T-cell (primary cell): ENCODE measurements at regions not wholly inside any gene's neighbourhood (a gene's known extent, or its start where the extent isn't known, plus 50 kb on each side); places are given as distances from the start of the nearest gene placed in this dataset.

Source experiments
- ATAC-seq, 4 experiments: fragments of 200-7000 bp in 3 of 4; fragments of 150-1000 bp in 1 of 4; cut with Tn5 transposase; replicated peaks in 1 of 4; 1 replicate in 3 of 4; 2 replicates in 1 of 4; pipeline ENCODE4 v1.10.0; 2021; ENCODE audit warnings: moderate library complexity in 3 of 4, mild to moderate bottlenecking in 2 of 4, moderate number of reproducible peaks in 1 of 4
- CTCF ChIA-PET, 2 donors: fragments of 300-600 bp; sonication (Branson Sonifier 250); formaldehyde crosslinking; loops; one replicate each; lab custom pipeline; 2022; ENCODE audit warnings: antibody characterized with exemption in 2 of 2; lab: Charles Lee
- POLR2A ChIA-PET, 2 donors: fragments of 300-600 bp; sonication (Branson Sonifier 250); formaldehyde crosslinking; loops; one replicate each; lab custom pipeline; 2022; ENCODE audit warnings: antibody characterized with exemption in 2 of 2; lab: Charles Lee
- DNase-seq, 35 experiments: peaks; one replicate each; pipeline versions ENCODE4 v3.0.0 to v3.0.0-alpha.2; 2013 to 2023
- H3K27ac ChIP-seq: one replicate; pipeline ENCODE4 v1.5.1; 2013; ENCODE audit warnings: low read length
- H3K27me3 ChIP-seq, 2 experiments: replicated peaks in 1 of 2; 1 replicate in 1 of 2; 2 replicates in 1 of 2; pipeline versions ENCODE4 v1.6.1 to v1.7.0; 2013; ENCODE audit warnings: low read length in 1 of 2, mixed read lengths in 1 of 2; ENCODE audit not compliant: control insufficient read depth in 2 of 2, insufficient read depth in 2 of 2; ENCODE audit errors: extremely low read depth in 1 of 2
- H3K36me3 ChIP-seq, 2 donors: 1 replicate in 1 of 2; 2 replicates in 1 of 2; pipeline versions ENCODE4 v1.6.1 to v1.7.0; 2013; ENCODE audit warnings: low read length in 1 of 2; ENCODE audit not compliant: control insufficient read depth in 2 of 2, insufficient read depth in 1 of 2; ENCODE audit errors: extremely low read depth in 1 of 2
- H3K4me1 ChIP-seq, 2 experiments: 1 replicate in 1 of 2; 2 replicates in 1 of 2; pipeline versions ENCODE4 v1.6.1 to v1.7.0; 2013; ENCODE audit warnings: low read length in 2 of 2, mixed read lengths in 1 of 2; ENCODE audit not compliant: insufficient read depth in 2 of 2, control insufficient read depth in 1 of 2; ENCODE audit errors: extremely low read depth in 1 of 2
- H3K4me3 ChIP-seq, 2 donors: 1 replicate in 1 of 2; 2 replicates in 1 of 2; pipeline versions ENCODE4 v1.5.1 to v1.7.0; 2013; ENCODE audit warnings: mild to moderate bottlenecking in 2 of 2, low read length in 1 of 2, moderate library complexity in 1 of 2; ENCODE audit not compliant: control insufficient read depth in 1 of 2; ENCODE audit errors: extremely low read depth in 1 of 2
- H3K9me3 ChIP-seq: 2 replicates; pipeline ENCODE4 v1.7.0; 2013
- H3K27ac Mint-ChIP-seq, 2 donors: one replicate each; pipeline ENCODE4 v1.8.0; 2020 to 2021; ENCODE audit warnings: mild to moderate bottlenecking in 2 of 2, mixed read lengths in 2 of 2
- H3K27me3 Mint-ChIP-seq, 2 donors: one replicate each; pipeline ENCODE4 v1.8.0; 2021 to 2022; ENCODE audit warnings: mixed read lengths in 2 of 2
- H3K36me3 Mint-ChIP-seq: one replicate; pipeline ENCODE4 v1.8.0; 2021; ENCODE audit warnings: mixed read lengths
- H3K4me1 Mint-ChIP-seq, 3 donors: one replicate each; pipeline ENCODE4 v1.8.0; 2020 to 2022; ENCODE audit warnings: mixed read lengths in 3 of 3, mild to moderate bottlenecking in 1 of 3
- H3K4me3 Mint-ChIP-seq, 3 donors: one replicate each; pipeline ENCODE4 v1.8.0; 2020 to 2022; ENCODE audit warnings: mild to moderate bottlenecking in 3 of 3, mixed read lengths in 3 of 3, moderate library complexity in 3 of 3
- H3K9me3 Mint-ChIP-seq, 3 donors: one replicate each; pipeline ENCODE4 v1.8.0; 2020 to 2022; ENCODE audit warnings: mixed read lengths in 3 of 3
- WGBS: methylation state at CpG from one replicate; pipeline ENCODE4 v1.1.5; 2013; ENCODE audit warnings: missing lambda C conversion rate; ENCODE audit not compliant: insufficient coverage; 5-methylcytosine and 5-hydroxymethylcytosine counted together

- ChIA-PET POLR2A (no interaction called here), CTCF (interaction anchor here in 1 of 2 donors (0.6 kb wide), 1 partner anchor 156 kb away, joined by 5 read pairs; no protein-coding TSS in a partner anchor)
- Histone ChIP-seq H3K4me3 (no peak overlapping the region), H3K4me1 (peaks cover 35 to 41% of the 10 kb centered on the region in 2 experiments), H3K9me3 (no peaks in the 10 kb centered on the region), H3K36me3 (no peaks in the 10 kb centered on the region), H3K27ac (no peak overlapping the region), H3K27me3 (peaks cover 0 to 6% of the 10 kb centered on the region in 2 experiments)
- peak overlapping the region in 1 of 3 donors; percentile 78 for H3K4me3 Mint-ChIP-seq
- H3K4me1 Mint-ChIP-seq: peaks cover 43 to 69% (median 53%) of the 10 kb centered on the region in 3 donors
- no peaks in the 10 kb centered on the region for H3K27me3 Mint-ChIP-seq
- no peak for DNase-seq
- peaks cover 0 to 6% (median 0%) of the 10 kb centered on the region in 3 donors for H3K9me3 Mint-ChIP-seq
- 97% methylated on average over 4 of the region's 4 CpGs for WGBS
- no peaks in the 10 kb centered on the region for H3K36me3 Mint-ChIP-seq
- no peak overlapping the region for H3K27ac Mint-ChIP-seq
- no peak for ATAC-seq
These were observed 159.3 kb upstream of the TLE3 start for GRCh38 chr15:70257047-70257446.

GRCh38 chr15:70254311-70254869, 156.7 kb upstream of the TLE3 start:
- 91% methylated on average over 18 of the region's 19 CpGs for WGBS
- H3K36me3 ChIP-seq: no peaks in the 10 kb centered on the region
- Mint-ChIP-seq H3K27ac (no peak overlapping the region), H3K36me3 (no peaks in the 10 kb centered on the region), H3K4me1 (peaks cover 26 to 59% (median 38%) of the 10 kb centered on the region in 3 donors), H3K9me3 (peaks cover 0 to 6% (median 0%) of the 10 kb centered on the region in 3 donors), H3K27me3 (no peaks in the 10 kb centered on the region), H3K4me3 (no peak overlapping the region)
- CTCF ChIA-PET: no interaction called here
- POLR2A ChIA-PET: interaction anchor here in 1 of 2 donors (0.6 kb wide), 1 partner anchor 35 kb away, joined by 9 read pairs; no protein-coding TSS in a partner anchor
- ATAC-seq (no peak), DNase-seq (no peak)
- H3K27me3 ChIP-seq: peaks cover 0 to 2% of the 10 kb centered on the region in 2 experiments
- H3K9me3 ChIP-seq: no peaks in the 10 kb centered on the region
- no peak overlapping the region for H3K27ac ChIP-seq
- H3K4me3 ChIP-seq: no peak overlapping the region
- H3K4me1 ChIP-seq: peaks cover 18 to 28% of the 10 kb centered on the region in 2 experiments

GRCh38 chr15:70253461-70254156, 155.9 kb upstream of the TLE3 start:
- H3K4me3 ChIP-seq: no peak overlapping the region
- H3K4me3 Mint-ChIP-seq: no peak overlapping the region
- H3K27ac Mint-ChIP-seq: no peak overlapping the region
- no peaks in the 10 kb centered on the region for H3K36me3 ChIP-seq
- H3K4me1 Mint-ChIP-seq: peaks cover 20 to 55% (median 32%) of the 10 kb centered on the region in 3 donors
- no peaks in the 10 kb centered on the region for H3K9me3 ChIP-seq
- ChIA-PET POLR2A (no interaction called here), CTCF (no interaction called here)
- no peaks in the 10 kb centered on the region for H3K27me3 Mint-ChIP-seq
- 92% methylated on average over 7 of the region's 11 CpGs for WGBS
- H3K9me3 Mint-ChIP-seq: peaks cover 0 to 6% (median 0%) of the 10 kb centered on the region in 3 donors
- H3K27ac ChIP-seq: no peak overlapping the region
- H3K4me1 ChIP-seq: peaks cover 11 to 23% of the 10 kb centered on the region in 2 experiments
- H3K27me3 ChIP-seq: peaks cover 0 to 2% of the 10 kb centered on the region in 2 experiments
- no peaks in the 10 kb centered on the region for H3K36me3 Mint-ChIP-seq
- DNase-seq (no peak), ATAC-seq (no peak)

DNA sequence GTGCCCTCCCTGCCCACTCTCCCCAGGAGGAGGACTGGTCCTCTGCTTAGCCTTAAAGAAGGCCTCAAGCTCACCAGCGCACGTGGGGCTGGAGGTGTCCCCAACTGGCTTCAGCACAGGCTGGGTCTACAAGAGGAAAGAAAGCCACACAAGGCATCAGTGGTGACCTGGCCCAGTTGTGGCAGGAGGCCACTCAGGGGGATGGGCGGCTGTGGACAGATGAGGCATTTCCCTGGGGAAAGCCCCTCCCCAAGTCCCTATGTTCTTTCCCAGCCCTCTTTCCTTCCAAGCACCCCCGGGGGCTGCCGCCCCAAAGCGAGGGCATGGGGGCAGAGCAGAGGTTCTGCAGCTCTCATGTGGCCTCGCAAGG, 155.2 kb upstream of the TLE3 start:
- 80% methylated on average over 5 of the region's 7 CpGs for WGBS
- DNase-seq (no peak), ATAC-seq (no peak)
- no peaks in the 10 kb centered on the region for H3K36me3 ChIP-seq
- H3K4me3 ChIP-seq: no peak overlapping the region
- no peak overlapping the region for H3K27ac Mint-ChIP-seq
- H3K36me3 Mint-ChIP-seq: no peaks in the 10 kb centered on the region
- POLR2A ChIA-PET: no interaction called here
- peaks cover 8 to 23% of the 10 kb centered on the region in 2 experiments for H3K4me1 ChIP-seq
- no peaks in the 10 kb centered on the region for H3K9me3 ChIP-seq
- no peaks in the 10 kb centered on the region for H3K27me3 Mint-ChIP-seq
- H3K4me3 Mint-ChIP-seq: no peak overlapping the region
- peaks cover 20 to 55% (median 32%) of the 10 kb centered on the region in 3 donors for H3K4me1 Mint-ChIP-seq
- CTCF ChIA-PET: no interaction called here
- peaks cover 0 to 2% of the 10 kb centered on the region in 2 experiments for H3K27me3 ChIP-seq
- peaks cover 0 to 6% (median 0%) of the 10 kb centered on the region in 3 donors for H3K9me3 Mint-ChIP-seq
- H3K27ac ChIP-seq: no peak overlapping the region

- no peak overlapping the region for H3K4me3 ChIP-seq
- no peaks in the 10 kb centered on the region for H3K36me3 ChIP-seq
- ChIA-PET CTCF (no interaction called here), POLR2A (interaction anchor here in 1 of 2 donors (0.5 kb wide), 1 partner anchor 21 kb away, joined by 3 read pairs; no protein-coding TSS in a partner anchor)
- DNase-seq: no peak
- Mint-ChIP-seq H3K4me3 (no peak overlapping the region), H3K9me3 (peaks cover 0 to 6% (median 0%) of the 10 kb centered on the region in 3 donors), H3K27me3 (no peaks in the 10 kb centered on the region), H3K4me1 (peaks cover 18 to 55% (median 30%) of the 10 kb centered on the region in 3 donors), H3K27ac (peak overlapping the region in 1 of 2 donors; percentile 56), H3K36me3 (no peaks in the 10 kb centered on the region)
- no peaks in the 10 kb centered on the region for H3K9me3 ChIP-seq
- peaks cover 7 to 23% of the 10 kb centered on the region in 2 experiments for H3K4me1 ChIP-seq
- H3K27me3 ChIP-seq: peaks cover 0 to 2% of the 10 kb centered on the region in 2 experiments
- no peak for ATAC-seq
- no peak overlapping the region for H3K27ac ChIP-seq
- WGBS: 91% methylated on average over 18 of the region's 21 CpGs
These were observed 154.6 kb upstream of the TLE3 start for GRCh38 chr15:70252056-70252950.
